Transverse colon (tissue), 3 donors: ENCODE measurements at regions not wholly inside any gene's neighbourhood (a gene's known extent, or its start where the extent isn't known, plus 50 kb on each side); places are given as distances from the start of the nearest gene placed in this dataset.
"Not testable (repeated sequence)": the region's sequence is repeated elsewhere in the genome, so short reads cannot be mapped to it uniquely, and the experiment has no call there.

Experiments used
- POLR2A ChIP-seq: fragments of 450-650 bp; IDR thresholded peaks from one replicate; pipeline ENCODE4 v1.6.1; 2016; ENCODE audit warnings: antibody characterized with exemption, mild to moderate bottlenecking, moderate library complexity
- POLR2AphosphoS5 ChIP-seq, 3 donors: sonication (generic); formaldehyde crosslinking; IDR thresholded peaks; one replicate each; pipeline ENCODE4 v1.6.1; 2016; ENCODE audit warnings: antibody characterized with exemption in 3 of 3

- TF ChIP-seq POLR2AphosphoS5 (IDR thresholded peaks at IDR 0.05); POLR2A: not testable (repeated sequence)
Observed at GRCh38 chr1:206408371-206409288, 61.6 kb upstream of the IKBKE start.
